Vagina (tissue), 2 donors: ENCODE measurements at regions not wholly inside any gene's neighbourhood (a gene's known extent, or its start where the extent isn't known, plus 50 kb on each side); places are given as distances from the start of the nearest gene placed in this dataset.

Experiments used
- DNase-seq, 2 donors: peaks; one replicate each; pipeline ENCODE4 v3.0.0-alpha.2; 2017; ENCODE audit errors: extremely low spot score in 2 of 2
- H3K27ac ChIP-seq: fragments of 200-600 bp; sonication (generic); one replicate; pipeline ENCODE4 v1.5.1; 2019
- H3K27me3 ChIP-seq: fragments of 200-600 bp; sonication (generic); one replicate; pipeline ENCODE4 v1.5.1; 2019
- H3K36me3 ChIP-seq, 2 donors: fragments of 200-600 bp; sonication (generic); one replicate each; pipeline ENCODE4 v1.5.1; 2017 to 2019
- H3K4me1 ChIP-seq: fragments of 200-600 bp; sonication (generic); one replicate; pipeline ENCODE4 v1.5.1; 2019
- H3K4me3 ChIP-seq, 2 donors: fragments of 200-600 bp; sonication (generic); 1 replicate in 1 of 2; 2 replicates in 1 of 2; pipeline ENCODE4 v1.5.1; 2016 to 2019
- H3K9me3 ChIP-seq: fragments of 200-600 bp; sonication (generic); one replicate; pipeline ENCODE4 v1.5.1; 2019
- POLR2A ChIP-seq, 2 donors: fragments of 450-650 bp; IDR thresholded peaks; one replicate each; pipeline ENCODE4 v1.6.1; 2017; ENCODE audit warnings: antibody characterized with exemption in 2 of 2, mild to moderate bottlenecking in 2 of 2, moderate library complexity in 2 of 2
- POLR2AphosphoS5 ChIP-seq, 2 donors: sonication (generic); formaldehyde crosslinking; IDR thresholded peaks; one replicate each; pipeline ENCODE4 v1.9.0; 2017; ENCODE audit warnings: antibody characterized with exemption in 2 of 2, mild to moderate bottlenecking in 2 of 2, low read depth in 1 of 2; ENCODE audit not compliant: insufficient read depth in 1 of 2
- intact Hi-C: fragments of 100-400 bp; cut with DNase I; formaldehyde crosslinking; loops from one replicate; pipeline ENCODE4 v1.15.1; 2023
- TF ChIP-seq, protein P1 (sequence below), 3 experiments: fragments of 450-650 bp in 2 of 3; fragments of 200-600 bp in 1 of 3; sonication (generic) in 1 of 3; IDR thresholded peaks; one replicate each; pipeline ENCODE4 v1.5.1; 2017 to 2019; ENCODE audit warnings: antibody characterized with exemption in 3 of 3, mild to moderate bottlenecking in 2 of 3, moderate library complexity in 2 of 3

DNA sequence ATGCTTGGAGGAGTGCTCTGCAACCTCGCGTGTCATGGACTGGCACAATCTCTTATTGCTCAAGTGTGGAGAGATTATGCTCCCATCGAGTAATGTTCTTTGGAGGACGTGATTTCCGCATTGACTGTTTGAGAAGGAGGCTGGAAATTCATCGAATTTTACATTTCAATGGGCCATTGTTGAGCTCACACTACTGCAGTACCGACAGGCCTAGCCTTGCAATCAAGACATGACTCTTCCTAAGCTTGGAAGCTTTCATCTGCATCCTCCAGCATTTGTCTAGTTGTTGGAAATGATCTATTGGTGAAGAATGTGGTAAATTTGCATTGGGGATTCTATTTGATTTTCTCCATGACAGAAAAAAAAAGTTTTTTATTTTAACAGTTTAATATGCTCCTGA, 156.8 kb downstream of the FZD1 start:
- no peak for DNase-seq
- H3K9me3 ChIP-seq: no peaks in the 10 kb centered on the region
- TF ChIP-seq POLR2AphosphoS5 (IDR thresholded peaks at IDR 0.05; ENCODE audit: insufficient read depth in 1 of 2, low read depth in 1 of 2): no peak
- no peak for TF ChIP-seq POLR2A (IDR thresholded peaks at IDR 0.05)
- TF ChIP-seq, protein P1, sequence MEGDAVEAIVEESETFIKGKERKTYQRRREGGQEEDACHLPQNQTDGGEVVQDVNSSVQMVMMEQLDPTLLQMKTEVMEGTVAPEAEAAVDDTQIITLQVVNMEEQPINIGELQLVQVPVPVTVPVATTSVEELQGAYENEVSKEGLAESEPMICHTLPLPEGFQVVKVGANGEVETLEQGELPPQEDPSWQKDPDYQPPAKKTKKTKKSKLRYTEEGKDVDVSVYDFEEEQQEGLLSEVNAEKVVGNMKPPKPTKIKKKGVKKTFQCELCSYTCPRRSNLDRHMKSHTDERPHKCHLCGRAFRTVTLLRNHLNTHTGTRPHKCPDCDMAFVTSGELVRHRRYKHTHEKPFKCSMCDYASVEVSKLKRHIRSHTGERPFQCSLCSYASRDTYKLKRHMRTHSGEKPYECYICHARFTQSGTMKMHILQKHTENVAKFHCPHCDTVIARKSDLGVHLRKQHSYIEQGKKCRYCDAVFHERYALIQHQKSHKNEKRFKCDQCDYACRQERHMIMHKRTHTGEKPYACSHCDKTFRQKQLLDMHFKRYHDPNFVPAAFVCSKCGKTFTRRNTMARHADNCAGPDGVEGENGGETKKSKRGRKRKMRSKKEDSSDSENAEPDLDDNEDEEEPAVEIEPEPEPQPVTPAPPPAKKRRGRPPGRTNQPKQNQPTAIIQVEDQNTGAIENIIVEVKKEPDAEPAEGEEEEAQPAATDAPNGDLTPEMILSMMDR (IDR thresholded peaks at IDR 0.05): no peak
- intact Hi-C loops: no loop called here
- H3K27me3 ChIP-seq: no peaks in the 10 kb centered on the region
- H3K4me3 ChIP-seq: no peak overlapping the region
- no peaks in the 10 kb centered on the region for H3K36me3 ChIP-seq
- H3K4me1 ChIP-seq: no peaks in the 10 kb centered on the region
- no peak overlapping the region for H3K27ac ChIP-seq

DNA sequence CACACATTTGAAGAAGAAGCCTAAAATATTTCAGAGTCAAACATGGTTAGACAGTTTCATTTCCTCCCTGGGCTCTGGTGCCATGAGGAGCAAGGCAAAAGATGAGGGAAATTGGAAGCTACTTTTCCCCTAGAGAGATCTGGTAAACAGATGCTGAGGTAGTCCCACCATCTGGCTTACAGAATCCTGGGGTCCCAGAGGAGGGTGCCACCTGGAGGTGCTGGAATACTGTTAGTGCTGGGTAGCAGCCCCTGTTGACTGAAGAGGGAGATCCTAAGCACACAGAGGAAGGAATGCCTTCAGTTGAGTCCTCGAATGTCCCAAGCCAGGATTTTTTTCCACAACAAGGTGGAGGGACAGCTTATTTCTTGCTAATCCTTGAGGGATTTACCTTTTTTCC, 160.1 kb downstream of the FZD1 start:
- DNase-seq: no peak
- Histone ChIP-seq H3K27ac (no peak overlapping the region), H3K4me3 (no peak overlapping the region), H3K4me1 (no peaks in the 10 kb centered on the region), H3K36me3 (no peaks in the 10 kb centered on the region), H3K9me3 (no peaks in the 10 kb centered on the region), H3K27me3 (no peaks in the 10 kb centered on the region)
- intact Hi-C loops: no loop called here
- TF ChIP-seq, protein P1 (IDR thresholded peaks at IDR 0.05): no peak
- TF ChIP-seq POLR2AphosphoS5 (IDR thresholded peaks at IDR 0.05; ENCODE audit: insufficient read depth in 1 of 2, low read depth in 1 of 2): no peak
- no peak for TF ChIP-seq POLR2A (IDR thresholded peaks at IDR 0.05)

DNA sequence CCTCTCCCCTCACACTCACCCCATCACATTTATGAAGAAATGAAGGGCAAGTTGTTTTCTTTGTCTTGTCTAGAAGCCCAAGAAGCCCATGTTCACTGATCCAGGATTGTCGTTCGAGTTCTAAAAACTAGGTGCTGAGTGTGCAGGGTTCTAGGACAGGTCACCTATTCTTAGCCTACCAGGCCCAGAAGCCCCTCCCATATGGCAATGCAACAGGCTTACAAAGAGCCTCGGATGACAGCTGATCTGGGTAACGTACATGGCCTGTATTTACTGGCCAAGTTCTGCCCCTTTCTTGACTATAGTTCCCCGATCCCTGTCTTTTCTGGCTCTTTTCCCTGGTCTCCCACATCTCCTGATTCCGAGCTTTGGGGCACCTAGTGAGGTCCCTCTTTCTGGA, 160.9 kb downstream of the FZD1 start:
- Histone ChIP-seq H3K27me3 (no peaks in the 10 kb centered on the region), H3K36me3 (no peaks in the 10 kb centered on the region), H3K9me3 (no peaks in the 10 kb centered on the region), H3K4me3 (no peak overlapping the region), H3K27ac (no peak overlapping the region), H3K4me1 (no peaks in the 10 kb centered on the region)
- no peak for TF ChIP-seq POLR2A (IDR thresholded peaks at IDR 0.05)
- TF ChIP-seq, protein P1 (IDR thresholded peaks at IDR 0.05): no peak
- no peak for TF ChIP-seq POLR2AphosphoS5 (IDR thresholded peaks at IDR 0.05; ENCODE audit: insufficient read depth in 1 of 2, low read depth in 1 of 2)
- intact Hi-C loops: no loop called here
- no peak for DNase-seq

DNA sequence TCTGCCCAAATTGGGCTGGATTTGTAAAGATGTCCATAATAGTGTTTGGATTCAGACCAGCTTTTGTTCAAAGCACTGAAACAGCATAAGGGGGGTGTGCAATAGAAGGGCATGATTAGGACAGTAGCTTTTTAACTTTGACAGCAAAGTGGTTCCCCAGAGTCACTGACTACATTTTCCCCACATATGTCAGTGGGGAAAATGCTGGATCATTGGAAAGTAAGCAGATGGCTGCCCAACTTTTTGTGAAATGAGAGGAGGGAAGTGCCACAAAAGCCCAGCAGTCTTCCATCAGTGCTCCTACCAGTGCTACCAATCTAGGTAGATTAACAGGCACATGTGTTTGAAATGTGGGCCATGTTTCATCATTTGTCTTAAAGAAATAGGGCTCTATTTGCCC, 162.8 kb downstream of the FZD1 start:
- TF ChIP-seq POLR2A (IDR thresholded peaks at IDR 0.05) (no peak), POLR2AphosphoS5 (IDR thresholded peaks at IDR 0.05; ENCODE audit: insufficient read depth in 1 of 2, low read depth in 1 of 2) (no peak)
- TF ChIP-seq, protein P1 (IDR thresholded peaks at IDR 0.05): no peak
- Histone ChIP-seq H3K9me3 (no peaks in the 10 kb centered on the region), H3K4me1 (no peaks in the 10 kb centered on the region), H3K27ac (no peak overlapping the region), H3K36me3 (no peaks in the 10 kb centered on the region), H3K27me3 (no peaks in the 10 kb centered on the region), H3K4me3 (no peak overlapping the region)
- intact Hi-C loops: no loop called here
- no peak for DNase-seq

DNA sequence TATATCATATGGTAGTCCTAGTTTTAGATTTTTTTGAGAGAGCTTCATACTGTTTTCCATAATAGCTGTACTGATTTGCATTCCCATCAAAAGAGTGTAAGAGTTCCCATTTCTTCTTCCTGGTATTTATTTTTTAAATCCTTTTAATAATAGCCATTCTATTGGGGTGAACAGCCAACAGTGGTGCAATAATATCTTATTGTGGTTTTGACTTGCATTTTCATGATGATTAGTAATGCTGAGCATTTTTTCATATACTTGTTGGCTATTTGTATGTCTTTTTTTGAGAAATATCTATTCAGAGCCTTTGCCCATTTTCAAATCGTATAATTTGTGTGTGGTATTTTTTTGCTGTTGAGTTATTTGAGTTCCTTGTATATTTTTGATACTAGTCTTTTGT, 167.4 kb downstream of the FZD1 start:
- H3K4me1 ChIP-seq: no peaks in the 10 kb centered on the region
- H3K4me3 ChIP-seq: no peak overlapping the region
- no peak overlapping the region for H3K27ac ChIP-seq
- intact Hi-C loops: no loop called here
- H3K27me3 ChIP-seq: no peaks in the 10 kb centered on the region
- H3K9me3 ChIP-seq: no peaks in the 10 kb centered on the region
- TF ChIP-seq POLR2AphosphoS5 (IDR thresholded peaks at IDR 0.05; ENCODE audit: insufficient read depth in 1 of 2, low read depth in 1 of 2) (no peak), POLR2A (IDR thresholded peaks at IDR 0.05) (no peak)
- TF ChIP-seq, protein P1 (IDR thresholded peaks at IDR 0.05): no peak
- no peak for DNase-seq
- H3K36me3 ChIP-seq: no peaks in the 10 kb centered on the region
